ENCODE measurements at regions not wholly inside any gene's neighbourhood (a gene's known extent, or its start where the extent isn't known, plus 50 kb on each side); places are given as distances from the start of the nearest gene placed in this dataset.

GRCh38 chr5:112533362-112533761, 114.3 kb upstream of the EPB41L4A start:
- H3K4me1 Mint-ChIP-seq = peaks cover 29% of the 10 kb centered on the region
- no peaks in the 10 kb centered on the region for H3K27me3 ChIP-seq (ENCODE audit: insufficient read depth)
- H4K20me1 ChIP-seq (replicated peaks; ENCODE audit: insufficient read depth) = no peaks in the 10 kb centered on the region
- no peaks in the 10 kb centered on the region for H3K36me3 Mint-ChIP-seq (ENCODE audit: low read depth)
- H3K4me3 Mint-ChIP-seq = no peak overlapping the region
- H2AFZ ChIP-seq = no peak overlapping the region
- H3K27ac Mint-ChIP-seq = no peak overlapping the region
- H3K9me3 Mint-ChIP-seq = no peaks in the 10 kb centered on the region
- ATAC-seq = no peak
- no peak overlapping the region for H3K4me3 ChIP-seq
- peak overlapping the region; percentile 15 for H3K4me2 ChIP-seq
- no peaks in the 10 kb centered on the region for H3F3A ChIP-seq (replicated peaks; ENCODE audit: low read depth)
- H3K27ac ChIP-seq (ENCODE audit: low read depth) = no peak overlapping the region
- peak; percentile 86 for TF ChIP-seq NANOG (IDR thresholded peaks at IDR 0.05; ENCODE audit: borderline replicate concordance)
- no peak for TF ChIP-seq ZNF114 (CRISPR knock-in tag; IDR thresholded peaks at IDR 0.05)
- no peak for TF ChIP-seq STAT1 (IDR thresholded peaks at IDR 0.05; ENCODE audit: unreplicated experiment)
- TF ChIP-seq CREB1 (CRISPR knock-in tag; IDR thresholded peaks at IDR 0.05; ENCODE audit: low read depth) = no peak
- peaks cover 3% of the 10 kb centered on the region for H3K27me3 Mint-ChIP-seq (ENCODE audit: insufficient read depth, low read depth, poor library complexity)
- DNase-seq (ENCODE audit: low spot score) = peak; percentile 43
- H3K36me3 ChIP-seq (ENCODE audit: insufficient read depth) = no peaks in the 10 kb centered on the region
- H3K9me2 ChIP-seq (ENCODE audit: insufficient read depth) = no peaks in the 10 kb centered on the region
- H3K79me2 ChIP-seq (replicated peaks; ENCODE audit: insufficient read depth) = no peaks in the 10 kb centered on the region
- H3K4me1 ChIP-seq (ENCODE audit: insufficient read depth) = peaks cover 23% of the 10 kb centered on the region

- no peaks in the 10 kb centered on the region for H4K20me1 ChIP-seq (replicated peaks; ENCODE audit: insufficient read depth)
- H2AFZ ChIP-seq = no peak overlapping the region
- no peaks in the 10 kb centered on the region for H3K79me2 ChIP-seq (replicated peaks; ENCODE audit: insufficient read depth)
- H3K36me3 ChIP-seq (ENCODE audit: insufficient read depth) = no peaks in the 10 kb centered on the region
- H3K4me3 ChIP-seq = no peak overlapping the region
- no peak overlapping the region for H3K27ac ChIP-seq (ENCODE audit: low read depth)
- no peak overlapping the region for H3K27ac Mint-ChIP-seq
- no peak overlapping the region; the same call in 1 of the 2 replicates for H3K4me2 ChIP-seq
- no peak for DNase-seq (ENCODE audit: low spot score)
- no peaks in the 10 kb centered on the region for H3F3A ChIP-seq (replicated peaks; ENCODE audit: low read depth)
- peaks cover 3% of the 10 kb centered on the region for H3K27me3 Mint-ChIP-seq (ENCODE audit: insufficient read depth, low read depth, poor library complexity)
- H3K9me2 ChIP-seq (ENCODE audit: insufficient read depth) = no peaks in the 10 kb centered on the region
- no peak overlapping the region for H3K4me3 Mint-ChIP-seq
- peaks cover 29% of the 10 kb centered on the region for H3K4me1 Mint-ChIP-seq
- no peak for ATAC-seq
- H3K36me3 Mint-ChIP-seq (ENCODE audit: low read depth) = no peaks in the 10 kb centered on the region
- H3K9me3 Mint-ChIP-seq = 0 out of 3 replicates have a peak, but pooled peaks cover under 1% of the 10 kb centered on the region
- H3K27me3 ChIP-seq (ENCODE audit: insufficient read depth) = no peaks in the 10 kb centered on the region
- H3K4me1 ChIP-seq (ENCODE audit: insufficient read depth) = peaks cover 23% of the 10 kb centered on the region
- TF ChIP-seq CREB1 (CRISPR knock-in tag; IDR thresholded peaks at IDR 0.05; ENCODE audit: low read depth) = no peak
- no peak for TF ChIP-seq STAT1 (IDR thresholded peaks at IDR 0.05; ENCODE audit: unreplicated experiment)
- no peak for TF ChIP-seq JUNB (IDR thresholded peaks at IDR 0.05; ENCODE audit: unreplicated experiment)
- no peak for TF ChIP-seq ZNF462 (CRISPR knock-in tag; IDR thresholded peaks at IDR 0.05)
- no peak for TF ChIP-seq EZH2phosphoT487 (IDR thresholded peaks at IDR 0.05; ENCODE audit: unreplicated experiment)
- no peak for TF ChIP-seq NANOG (IDR thresholded peaks at IDR 0.05; ENCODE audit: borderline replicate concordance)
- no peak for TF ChIP-seq CTCF (conservative IDR thresholded peaks at IDR 0.05; ENCODE audit: low read depth in 2 of 2)
- no peak for TF ChIP-seq ETS1 (IDR thresholded peaks at IDR 0.05)
These were observed 115.0 kb upstream of the EPB41L4A start for GRCh38 chr5:112534067-112534583.

All from GM23338 (cell line).